Vagina (tissue), 2 donors: ENCODE measurements at regions not wholly inside any gene's neighbourhood (a gene's known extent, or its start where the extent isn't known, plus 50 kb on each side); places are given as distances from the start of the nearest gene placed in this dataset.

Experiments used
- POLR2A ChIP-seq, 2 donors: fragments of 450-650 bp; IDR thresholded peaks; one replicate each; pipeline ENCODE4 v1.6.1; 2017; ENCODE audit warnings: antibody characterized with exemption in 2 of 2, mild to moderate bottlenecking in 2 of 2, moderate library complexity in 2 of 2
- POLR2AphosphoS5 ChIP-seq, 2 donors: sonication (generic); formaldehyde crosslinking; IDR thresholded peaks; one replicate each; pipeline ENCODE4 v1.9.0; 2017; ENCODE audit warnings: antibody characterized with exemption in 2 of 2, mild to moderate bottlenecking in 2 of 2, low read depth in 1 of 2; ENCODE audit not compliant: insufficient read depth in 1 of 2
- TF ChIP-seq, protein P1 (sequence below), 3 experiments: fragments of 450-650 bp in 2 of 3; fragments of 200-600 bp in 1 of 3; sonication (generic) in 1 of 3; IDR thresholded peaks; one replicate each; pipeline ENCODE4 v1.5.1; 2017 to 2019; ENCODE audit warnings: antibody characterized with exemption in 3 of 3, mild to moderate bottlenecking in 2 of 3, moderate library complexity in 2 of 3

DNA sequence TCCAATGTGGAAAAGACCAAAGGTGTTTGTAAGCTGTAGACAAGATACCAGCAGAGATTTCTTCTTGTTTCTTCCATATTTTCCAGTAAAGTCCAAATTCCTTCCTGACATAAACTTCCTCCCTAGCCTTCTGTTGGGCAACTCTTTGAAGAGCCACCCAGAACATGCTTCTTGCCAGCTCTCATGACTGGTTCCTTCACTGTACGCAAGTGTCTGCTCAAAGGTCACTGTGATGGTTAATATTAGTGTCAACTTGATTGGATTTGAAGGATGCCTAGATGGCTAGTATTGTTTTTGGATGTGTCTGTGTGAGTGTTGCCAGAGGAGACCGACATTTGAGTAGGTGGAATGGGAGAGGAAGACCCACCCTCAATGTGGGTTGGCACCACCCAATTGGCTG lies 416.6 kb upstream of the RUNX1 start:
- TF ChIP-seq, protein P1, sequence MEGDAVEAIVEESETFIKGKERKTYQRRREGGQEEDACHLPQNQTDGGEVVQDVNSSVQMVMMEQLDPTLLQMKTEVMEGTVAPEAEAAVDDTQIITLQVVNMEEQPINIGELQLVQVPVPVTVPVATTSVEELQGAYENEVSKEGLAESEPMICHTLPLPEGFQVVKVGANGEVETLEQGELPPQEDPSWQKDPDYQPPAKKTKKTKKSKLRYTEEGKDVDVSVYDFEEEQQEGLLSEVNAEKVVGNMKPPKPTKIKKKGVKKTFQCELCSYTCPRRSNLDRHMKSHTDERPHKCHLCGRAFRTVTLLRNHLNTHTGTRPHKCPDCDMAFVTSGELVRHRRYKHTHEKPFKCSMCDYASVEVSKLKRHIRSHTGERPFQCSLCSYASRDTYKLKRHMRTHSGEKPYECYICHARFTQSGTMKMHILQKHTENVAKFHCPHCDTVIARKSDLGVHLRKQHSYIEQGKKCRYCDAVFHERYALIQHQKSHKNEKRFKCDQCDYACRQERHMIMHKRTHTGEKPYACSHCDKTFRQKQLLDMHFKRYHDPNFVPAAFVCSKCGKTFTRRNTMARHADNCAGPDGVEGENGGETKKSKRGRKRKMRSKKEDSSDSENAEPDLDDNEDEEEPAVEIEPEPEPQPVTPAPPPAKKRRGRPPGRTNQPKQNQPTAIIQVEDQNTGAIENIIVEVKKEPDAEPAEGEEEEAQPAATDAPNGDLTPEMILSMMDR (IDR thresholded peaks at IDR 0.05) = no peak
- TF ChIP-seq POLR2A (IDR thresholded peaks at IDR 0.05) = no peak
- no peak for TF ChIP-seq POLR2AphosphoS5 (IDR thresholded peaks at IDR 0.05; ENCODE audit: insufficient read depth in 1 of 2, low read depth in 1 of 2)
